H9 (cell line): ENCODE measurements at regions not wholly inside any gene's neighbourhood (a gene's known extent, or its start where the extent isn't known, plus 50 kb on each side); places are given as distances from the start of the nearest gene placed in this dataset.

Experiments
- DNase-seq: peaks from one replicate; pipeline ENCODE4 v3.0.0-alpha.2; 2017
- H2AFZ ChIP-seq: one replicate; pipeline ENCODE4 v1.6.1; 2013; ENCODE audit warnings: mild to moderate bottlenecking, low read length, control low read depth, moderate library complexity
- H2AK5ac ChIP-seq: 2 replicates; pipeline ENCODE4 v1.6.1; 2013; ENCODE audit warnings: low read length, control low read depth, mixed read lengths; ENCODE audit not compliant: insufficient read length
- H2BK120ac ChIP-seq: one replicate; pipeline ENCODE4 v1.6.1; 2013; ENCODE audit warnings: low read depth, mild to moderate bottlenecking, low read length, control low read depth, inconsistent platforms; ENCODE audit not compliant: poor library complexity, severe bottlenecking
- H2BK12ac ChIP-seq: 2 replicates; pipeline ENCODE4 v1.6.1; 2013; ENCODE audit warnings: low read length, control low read depth, mixed read lengths, low read depth; ENCODE audit not compliant: insufficient read length
- H2BK15ac ChIP-seq: 2 replicates; pipeline ENCODE4 v1.6.1; 2013; ENCODE audit warnings: low read depth, low read length, control low read depth
- H2BK20ac ChIP-seq: one replicate; pipeline ENCODE4 v1.6.1; 2013; ENCODE audit warnings: low read depth, mild to moderate bottlenecking, low read length, control low read depth, inconsistent platforms; ENCODE audit not compliant: poor library complexity, severe bottlenecking
- H2BK5ac ChIP-seq: 2 replicates; pipeline ENCODE4 v1.6.1; 2013; ENCODE audit warnings: low read length, control low read depth, mixed read lengths; ENCODE audit not compliant: insufficient read length
- H3K14ac ChIP-seq: 2 replicates; pipeline ENCODE4 v1.6.1; 2013; ENCODE audit warnings: low read length, control low read depth; ENCODE audit not compliant: insufficient read depth
- H3K18ac ChIP-seq: 2 replicates; pipeline ENCODE4 v1.6.1; 2013; ENCODE audit warnings: low read depth, mild to moderate bottlenecking, mixed read lengths, low read length, control low read depth; ENCODE audit not compliant: insufficient read length
- H3K23ac ChIP-seq: 2 replicates; pipeline ENCODE4 v1.6.1; 2013; ENCODE audit warnings: low read length, control low read depth, mixed read lengths, low read depth; ENCODE audit not compliant: insufficient read length
- H3K23me2 ChIP-seq: 2 replicates; pipeline ENCODE4 v1.6.1; 2013; ENCODE audit warnings: low read depth, mild to moderate bottlenecking, mixed read lengths, low read length, control low read depth; ENCODE audit not compliant: insufficient read length, poor library complexity, severe bottlenecking
- H3K27ac ChIP-seq: 2 replicates; pipeline ENCODE4 v1.5.1; 2013; ENCODE audit warnings: low read length, control low read depth, mixed read lengths, low read depth; ENCODE audit not compliant: insufficient read length
- H3K27me3 ChIP-seq: 2 replicates; pipeline ENCODE4 v1.6.1; 2013; ENCODE audit warnings: low read length, control low read depth, inconsistent platforms; ENCODE audit not compliant: insufficient read depth
- H3K4ac ChIP-seq: 2 replicates; pipeline ENCODE4 v1.6.1; 2013; ENCODE audit warnings: low read depth, mild to moderate bottlenecking, control low read depth, inconsistent platforms, low read length, moderate library complexity
- H3K4me1 ChIP-seq: 2 replicates; pipeline ENCODE4 v1.6.1; 2013; ENCODE audit warnings: low read length, control low read depth, inconsistent platforms; ENCODE audit not compliant: insufficient read depth
- H3K4me2 ChIP-seq: 2 replicates; pipeline ENCODE4 v1.6.1; 2013; ENCODE audit warnings: low read length, control low read depth, mixed read lengths; ENCODE audit not compliant: insufficient read length, insufficient read depth
- H3K56ac ChIP-seq: 2 replicates; pipeline ENCODE4 v1.6.1; 2013; ENCODE audit warnings: low read depth, mild to moderate bottlenecking, mixed read lengths, low read length, control low read depth; ENCODE audit not compliant: insufficient read length
- H3K79me1 ChIP-seq: 2 replicates; pipeline ENCODE4 v1.6.1; 2013; ENCODE audit warnings: low read depth, mild to moderate bottlenecking, moderate library complexity, low read length, control low read depth, inconsistent platforms; ENCODE audit not compliant: insufficient read depth, poor library complexity, severe bottlenecking
- H3K79me2 ChIP-seq: 2 replicates; pipeline ENCODE4 v1.6.1; 2013; ENCODE audit warnings: low read length, control low read depth, inconsistent platforms; ENCODE audit not compliant: insufficient read depth
- H3K9ac ChIP-seq: 2 replicates; pipeline ENCODE4 v1.6.1; 2013; ENCODE audit warnings: low read length, control low read depth, mixed read lengths; ENCODE audit not compliant: insufficient read length; ENCODE audit errors: extremely low read depth
- H3K9me3 ChIP-seq: one replicate; pipeline ENCODE4 v1.6.1; 2013; ENCODE audit warnings: low read depth, low read length, inconsistent platforms; ENCODE audit not compliant: control insufficient read depth
- H3T11ph ChIP-seq: one replicate; pipeline ENCODE4 v1.6.1; 2013; ENCODE audit warnings: mild to moderate bottlenecking, low read length, control low read depth, inconsistent platforms
- H4K20me1 ChIP-seq: one replicate; pipeline ENCODE4 v1.6.1; 2013; ENCODE audit not compliant: control insufficient read depth, insufficient read length, insufficient read depth
- H4K5ac ChIP-seq: 2 replicates; pipeline ENCODE4 v1.6.1; 2013; ENCODE audit warnings: low read depth, mild to moderate bottlenecking, mixed read lengths, low read length, control low read depth; ENCODE audit not compliant: insufficient read length
- H4K8ac ChIP-seq: replicated peaks from 2 replicates; pipeline ENCODE4 v1.6.1; 2013; ENCODE audit warnings: low read length, control low read depth, mixed read lengths, low read depth; ENCODE audit not compliant: insufficient read length
- H4K91ac ChIP-seq: 2 replicates; pipeline ENCODE4 v1.6.1; 2013; ENCODE audit warnings: low read depth, mild to moderate bottlenecking, moderate library complexity, mixed read lengths, low read length, control low read depth; ENCODE audit not compliant: insufficient read length
- H3K27ac Mint-ChIP-seq, 3 experiments: 2 replicates in 2 of 3; 3 replicates in 1 of 3; pipeline ENCODE4 v1.8.0; 2020 to 2021; ENCODE audit warnings: mixed read lengths in 3 of 3, mild to moderate bottlenecking in 1 of 3, moderate library complexity in 1 of 3
- H3K27me3 Mint-ChIP-seq: 2 replicates; pipeline ENCODE4 v1.8.0; 2021; ENCODE audit warnings: low read depth, mild to moderate bottlenecking, moderate library complexity, mixed read lengths
- H3K36me3 Mint-ChIP-seq, 3 experiments: 2 replicates in 2 of 3; 3 replicates in 1 of 3; pipeline ENCODE4 v1.8.0; 2020 to 2021; ENCODE audit warnings: low read depth in 3 of 3, mixed read lengths in 3 of 3; ENCODE audit not compliant: insufficient read depth in 1 of 3
- H3K4me1 Mint-ChIP-seq, 2 experiments: 2 replicates each; pipeline ENCODE4 v1.8.0; 2020; ENCODE audit warnings: mixed read lengths in 2 of 2
- H3K4me3 Mint-ChIP-seq, 2 experiments: 2 replicates in 1 of 2; 3 replicates in 1 of 2; pipeline ENCODE4 v1.8.0; 2020 to 2021; ENCODE audit warnings: mild to moderate bottlenecking in 2 of 2, mixed read lengths in 2 of 2, moderate library complexity in 1 of 2
- H3K9me3 Mint-ChIP-seq, 2 experiments: 2 replicates in 1 of 2; 3 replicates in 1 of 2; pipeline ENCODE4 v1.8.0; 2020; ENCODE audit warnings: mild to moderate bottlenecking in 2 of 2, mixed read lengths in 2 of 2, moderate library complexity in 1 of 2
- CTCF ChIP-seq: fragments of 200-600 bp; sonication (generic); conservative IDR thresholded peaks from 3 replicates; pipeline ENCODE4 v1.8.0; 2021; ENCODE audit warnings: antibody characterized with exemption, mild to moderate bottlenecking

- no peak overlapping the region for H3K27ac ChIP-seq
- H2BK120ac ChIP-seq: no peak overlapping the region
- no peak overlapping the region for H2BK5ac ChIP-seq
- no peak overlapping the region for H4K91ac ChIP-seq
- H3K4me3 Mint-ChIP-seq: no peak overlapping the region
- no peak overlapping the region for H3K4me2 ChIP-seq
- H2BK20ac ChIP-seq: no peak overlapping the region
- H3K23me2 ChIP-seq: no peaks in the 10 kb centered on the region
- no peaks in the 10 kb centered on the region for H3K9me3 ChIP-seq
- H3K4me1 ChIP-seq: no peaks in the 10 kb centered on the region
- peaks cover 0 to 14% (median 0%) of the 10 kb centered on the region in 3 experiments; a peak in 4 of 7 replicates for H3K36me3 Mint-ChIP-seq
- no peak overlapping the region for H3K18ac ChIP-seq
- no peak overlapping the region for H2BK15ac ChIP-seq
- no peak overlapping the region for H2AFZ ChIP-seq
- H2BK12ac ChIP-seq: no peak overlapping the region
- no peak for TF ChIP-seq CTCF
- no peaks in the 10 kb centered on the region for H3K4me1 Mint-ChIP-seq
- H3K4ac ChIP-seq: no peak overlapping the region
- H3K79me2 ChIP-seq: no peaks in the 10 kb centered on the region
- no peak overlapping the region for H3K27ac Mint-ChIP-seq
- H3K56ac ChIP-seq: no peak overlapping the region
- no peak overlapping the region for H2AK5ac ChIP-seq
- H3K14ac ChIP-seq: no peak overlapping the region
- H3K79me1 ChIP-seq: no peaks in the 10 kb centered on the region
- H3K27me3 ChIP-seq: no peaks in the 10 kb centered on the region
- no peaks in the 10 kb centered on the region; the same call in 1 of the 2 replicates for H3K27me3 Mint-ChIP-seq
- H3K9me3 Mint-ChIP-seq: peaks cover 16 to 21% of the 10 kb centered on the region in 2 experiments
- DNase-seq: no peak
- H3T11ph ChIP-seq: no peak overlapping the region
- no peak overlapping the region for H3K9ac ChIP-seq
- H4K20me1 ChIP-seq: no peaks in the 10 kb centered on the region
- no peak overlapping the region for H3K23ac ChIP-seq
- H4K8ac ChIP-seq: no peak overlapping the region
- H4K5ac ChIP-seq: no peak overlapping the region
Observed at GRCh38 chr14:51501746-51502145, 150.0 kb upstream of the FRMD6 start.
